NCI-H146 treated with DMSO at 0.1 percent for 48 hours (cell line): ENCODE measurements at regions not wholly inside any gene's neighbourhood (a gene's known extent, or its start where the extent isn't known, plus 50 kb on each side); places are given as distances from the start of the nearest gene placed in this dataset.
"Not testable (repeated sequence)": the region's sequence is repeated elsewhere in the genome, so short reads cannot be mapped to it uniquely, and the experiment has no call there.

Experiments used
- DNase-seq: peaks from one replicate; lab custom pipeline; 2025; ENCODE audit not compliant: unreplicated experiment; lab: John Stamatoyannopoulos, UW

GRCh38 chr4:24369507-24370029, 214.8 kb downstream of the DHX15 start:
- no peak for DNase-seq

DNA sequence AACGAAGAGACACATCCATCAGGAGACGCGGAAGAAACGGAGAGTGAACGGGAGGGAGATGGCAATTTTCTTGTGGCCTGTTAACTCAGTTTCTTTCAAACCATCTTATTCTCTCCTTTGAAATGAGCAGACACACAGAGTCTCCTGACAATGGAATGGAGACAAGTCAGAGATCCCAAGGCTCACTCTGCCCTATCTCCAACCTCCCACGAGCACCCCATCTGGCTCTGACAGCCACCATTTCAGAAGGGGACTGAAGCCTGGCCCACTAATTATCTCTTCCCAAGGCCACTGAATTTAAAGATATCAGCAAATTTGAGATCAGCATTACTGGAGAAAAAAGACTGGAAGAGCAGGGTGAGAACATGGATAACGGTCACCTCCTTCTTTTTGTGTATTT, 215.6 kb downstream of the DHX15 start:
- DNase-seq, result no peak

GRCh38 chr4:24364852-24365251, 219.5 kb downstream of the DHX15 start:
- no peak for DNase-seq

- DNase-seq, result no peak
Measured at GRCh38 chr4:24364249-24364648, 220.1 kb downstream of the DHX15 start.

DNA sequence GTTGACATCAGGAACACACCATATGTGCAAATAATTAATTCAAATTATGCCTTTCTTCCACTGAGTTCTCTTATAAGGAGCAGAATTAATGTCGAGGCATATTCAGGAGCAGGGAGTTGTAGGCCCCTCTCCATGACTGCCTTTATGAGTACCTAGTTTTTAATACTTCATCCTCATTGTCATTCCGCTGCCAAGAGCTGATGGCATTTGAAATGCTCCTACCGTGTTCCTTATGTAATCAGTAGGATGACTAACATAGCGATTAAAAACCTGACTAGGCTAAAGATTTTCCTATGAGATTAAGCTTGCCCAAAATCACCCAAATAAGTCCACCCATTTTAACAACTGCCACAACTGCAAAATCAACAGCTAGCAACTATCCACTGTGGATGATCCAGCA, 220.6 kb downstream of the DHX15 start:
- DNase-seq, result no peak

DNA sequence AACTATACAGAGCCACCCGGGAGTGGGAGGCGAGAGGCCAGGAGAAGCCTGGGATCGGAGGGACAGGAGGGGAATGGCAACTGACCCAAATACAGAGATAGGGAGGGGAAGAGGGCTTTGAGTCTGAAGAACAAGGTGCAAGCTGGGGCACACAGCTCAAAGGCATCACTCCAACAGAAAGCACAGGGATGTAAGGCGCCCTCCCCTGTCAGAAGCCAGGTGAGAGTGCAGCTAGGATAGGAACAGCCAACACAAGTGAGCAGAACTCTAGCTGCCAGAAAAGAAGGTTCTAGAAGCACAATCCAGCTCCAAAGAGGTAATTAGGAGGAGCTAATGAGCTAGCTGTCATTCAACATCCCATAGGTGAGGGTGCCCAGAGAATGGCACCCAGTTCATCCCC, 232.2 kb downstream of the DHX15 start:
- no peak for DNase-seq

DNA sequence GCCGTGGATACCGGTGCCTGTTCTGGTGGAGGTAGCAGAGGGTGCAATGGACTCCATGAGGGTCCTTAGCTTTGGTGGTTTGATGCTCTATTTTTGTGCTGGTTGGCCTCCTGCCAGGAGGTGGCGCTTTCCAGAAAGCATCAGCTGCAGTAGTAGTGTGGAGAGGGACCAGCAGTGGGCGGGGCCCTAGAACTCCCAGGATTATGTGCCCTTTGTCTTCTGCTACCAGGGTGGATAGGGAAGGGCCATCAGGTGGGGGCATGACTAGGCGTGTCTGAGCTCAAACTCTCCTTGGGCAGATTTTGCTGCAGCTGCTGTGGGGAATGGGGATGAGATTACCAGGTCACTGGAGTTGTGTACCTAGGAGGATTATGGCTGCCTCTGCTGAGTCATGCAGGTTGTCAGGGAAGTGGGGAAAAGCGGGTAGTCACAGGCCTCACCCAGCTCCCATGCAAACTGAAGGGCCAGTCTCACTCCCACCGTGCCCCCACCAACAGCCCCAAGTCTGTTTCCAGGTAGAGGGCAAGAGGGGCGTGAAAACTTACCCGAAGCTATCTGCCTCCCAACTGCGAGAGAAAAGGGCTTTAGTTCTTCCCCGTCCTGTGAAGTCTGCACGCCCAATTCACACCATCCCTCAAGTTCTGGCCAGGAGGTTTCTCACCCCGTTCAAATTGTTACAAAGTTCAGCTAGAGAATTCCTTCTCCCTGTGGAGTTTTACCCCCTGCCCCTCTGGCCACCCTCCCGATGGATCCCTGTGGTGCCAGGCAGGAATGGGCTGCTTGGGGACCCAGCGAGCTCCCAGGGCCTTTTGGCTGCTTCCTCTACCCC, 235.0 kb downstream of the DHX15 start:
- not testable (repeated sequence) for DNase-seq

DNA sequence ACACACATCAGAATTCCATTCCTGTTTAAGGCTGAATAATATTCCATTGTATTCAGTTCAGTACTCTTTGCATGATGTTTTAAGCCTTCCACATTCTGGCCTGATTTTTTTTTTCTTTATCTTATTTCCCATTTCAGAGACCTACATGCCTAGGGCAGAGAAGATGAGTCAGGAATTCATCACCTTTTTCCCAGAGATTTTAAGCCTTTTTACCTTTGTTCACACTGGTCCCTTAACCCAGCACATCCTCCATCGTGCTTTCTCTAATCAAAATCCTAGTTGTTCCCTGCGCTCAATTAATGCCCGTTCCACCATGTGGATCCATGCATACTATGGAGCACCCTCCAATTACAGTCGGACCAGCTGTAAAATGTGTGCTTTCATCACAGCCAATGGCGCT, 245.1 kb downstream of the DHX15 start:
- DNase-seq, result no peak

GRCh38 chr4:24337451-24338190, 246.7 kb downstream of the DHX15 start:
- DNase-seq, result no peak

DNA sequence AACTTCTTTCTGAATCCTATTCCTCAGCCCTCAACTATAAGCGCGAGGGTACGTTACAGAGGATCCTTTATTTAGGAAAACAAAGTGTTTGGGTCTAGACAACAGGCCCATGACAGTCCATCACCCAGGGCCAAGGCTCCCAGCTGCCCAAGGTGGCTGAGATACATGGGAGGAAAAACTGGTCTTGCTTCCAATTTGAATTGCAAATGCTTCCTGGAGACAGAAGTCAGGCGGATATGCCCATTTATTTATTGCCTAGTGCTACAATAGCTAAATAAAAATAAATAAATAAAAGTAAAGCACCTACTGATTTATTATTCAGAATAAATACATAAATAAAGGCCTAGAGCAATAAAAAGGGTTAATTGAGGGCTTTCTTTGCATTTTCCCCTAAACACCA, 248.7 kb downstream of the DHX15 start:
- no peak for DNase-seq

- DNase-seq, result no peak
Measured at GRCh38 chr4:24334906-24335305, 249.4 kb downstream of the DHX15 start.

GRCh38 chr4:24330573-24330972, 253.8 kb downstream of the DHX15 start:
- no peak for DNase-seq

DNA sequence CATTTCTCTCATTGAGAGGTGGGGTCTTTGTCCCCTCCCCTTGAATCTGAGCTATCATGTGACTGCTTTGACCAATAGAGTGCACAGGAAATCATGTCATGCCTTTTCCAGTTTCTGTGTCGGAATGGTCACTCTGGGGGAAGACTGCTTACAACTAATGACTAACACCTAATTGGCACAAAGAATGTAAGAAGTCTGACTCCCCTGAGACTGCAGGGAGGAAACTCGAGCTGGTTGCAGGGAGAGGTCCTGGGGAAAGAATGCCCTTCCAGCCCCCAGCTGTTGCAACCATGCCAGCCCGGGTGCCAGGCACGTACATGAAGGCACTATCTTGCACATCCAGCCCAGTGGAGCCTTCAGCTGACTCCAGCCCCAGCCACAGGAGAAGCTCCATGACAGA, 254.2 kb downstream of the DHX15 start:
- no peak for DNase-seq

- DNase-seq, result no peak
Measured at GRCh38 chr4:24328711-24329110, 255.6 kb downstream of the DHX15 start.

GRCh38 chr4:24328310-24328709, 256.0 kb downstream of the DHX15 start:
- DNase-seq, result no peak

DNA sequence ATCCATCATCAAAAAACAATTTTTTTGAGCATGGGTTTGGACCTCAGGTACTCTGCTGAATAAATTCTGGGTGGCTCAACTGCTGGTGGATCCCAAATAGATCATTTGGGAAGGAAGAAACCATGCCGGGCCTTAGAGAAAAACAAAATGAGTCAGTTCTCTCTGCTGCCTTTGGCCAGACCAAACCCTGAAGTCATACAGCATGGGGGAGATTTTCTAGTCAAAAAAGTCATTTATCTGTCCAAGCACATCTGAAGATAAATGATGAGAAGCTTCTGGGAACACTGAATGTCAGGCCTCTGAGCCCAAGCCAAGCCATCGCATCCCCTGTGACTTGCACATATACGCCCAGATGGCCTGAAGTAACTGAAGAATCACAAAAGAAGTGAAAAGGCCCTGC, 261.4 kb downstream of the DHX15 start:
- no peak for DNase-seq

DNA sequence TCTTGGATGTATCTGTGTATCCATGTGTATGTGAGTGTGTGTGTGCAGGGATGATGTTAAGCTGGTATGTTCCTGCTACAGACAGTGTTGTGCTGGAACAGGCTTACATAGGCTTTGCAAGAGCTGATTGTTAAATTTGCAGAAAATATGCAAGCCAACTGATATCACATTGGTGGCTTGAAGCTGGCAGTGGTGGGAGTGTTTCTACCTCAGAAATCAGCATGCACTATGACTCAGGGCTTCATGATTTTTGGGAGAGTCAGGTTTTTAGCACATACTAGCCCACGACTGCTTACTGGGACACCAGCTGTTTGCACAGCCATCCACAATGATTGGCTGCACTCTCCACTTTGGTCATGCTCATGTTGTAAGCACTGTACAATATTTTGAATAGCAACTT, 261.8 kb downstream of the DHX15 start:
- DNase-seq, result no peak

DNA sequence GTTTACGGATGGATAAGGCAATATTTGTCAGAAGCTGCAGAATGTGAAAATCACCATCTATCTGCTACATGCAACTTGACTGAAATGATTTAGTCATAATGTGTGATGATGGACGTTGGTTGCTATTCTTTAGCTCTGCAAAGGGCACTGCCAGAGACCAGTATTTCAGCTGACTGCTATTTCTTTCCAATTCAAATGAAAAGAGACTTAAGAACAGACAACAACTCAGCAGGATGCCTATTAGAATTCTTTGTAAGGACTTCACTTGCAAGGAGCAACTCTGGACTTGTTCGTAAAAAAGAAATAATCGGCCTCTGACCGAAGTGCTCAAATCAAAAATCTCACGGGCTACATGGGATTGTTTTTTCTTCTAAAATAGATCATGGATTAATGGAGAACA, 262.7 kb downstream of the DHX15 start:
- no peak for DNase-seq

- no peak for DNase-seq
Measured at GRCh38 chr4:24321131-24321530, 263.2 kb downstream of the DHX15 start.

DNA sequence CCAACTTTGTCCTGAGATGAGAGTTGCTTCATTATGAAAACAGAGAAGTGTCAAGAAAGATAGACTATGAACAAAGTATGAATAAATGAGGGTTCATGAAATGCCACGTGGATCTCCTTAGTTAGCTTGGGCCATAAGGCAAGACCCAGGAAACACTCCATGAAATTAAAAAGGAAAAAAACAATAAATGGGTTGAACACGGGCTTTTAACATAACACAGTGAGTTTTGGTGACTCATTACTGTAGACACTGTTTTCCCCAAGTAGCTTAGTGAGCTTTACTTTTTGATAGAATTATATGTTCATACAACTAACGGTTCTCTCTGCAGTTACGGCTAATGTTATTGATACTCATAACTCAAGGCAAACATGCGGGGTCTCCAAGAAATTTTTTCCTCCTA, 265.0 kb downstream of the DHX15 start:
- no peak for DNase-seq

GRCh38 chr4:24315056-24315455, 269.3 kb downstream of the DHX15 start:
- no peak for DNase-seq

GRCh38 chr4:24312261-24312913, 272.0 kb downstream of the DHX15 start:
- no peak for DNase-seq
